NCI-H2107 (cell line): ENCODE measurements at regions not wholly inside any gene's neighbourhood (a gene's known extent, or its start where the extent isn't known, plus 50 kb on each side); places are given as distances from the start of the nearest gene placed in this dataset.

ENCODE experiments used
- DNase-seq: peaks from one replicate; lab custom pipeline; 2025; lab: John Stamatoyannopoulos, UW

GRCh38 chr6:3526962-3527650 is 70.3 kb upstream of the SLC22A23 start:
- DNase-seq: no peak

- DNase-seq: no peak
Measured at GRCh38 chr6:3525915-3526314, 69.1 kb upstream of the SLC22A23 start.

- no peak for DNase-seq
Measured at GRCh38 chr6:3524456-3524855, 67.6 kb upstream of the SLC22A23 start.

GRCh38 chr6:3523966-3524365 is 67.1 kb upstream of the SLC22A23 start:
- DNase-seq: no peak

GRCh38 chr6:3523271-3523670 is 66.4 kb upstream of the SLC22A23 start:
- no peak for DNase-seq

GRCh38 chr6:3522561-3523260 is 65.9 kb upstream of the SLC22A23 start:
- DNase-seq: no peak

GRCh38 chr6:3520281-3521230 is 63.7 kb upstream of the SLC22A23 start:
- no peak for DNase-seq

- DNase-seq: no peak
Measured at GRCh38 chr6:3518356-3519190, 61.7 kb upstream of the SLC22A23 start.

- DNase-seq: no peak
Measured at GRCh38 chr6:3517350-3517749, 60.5 kb upstream of the SLC22A23 start.

- no peak for DNase-seq
Measured at GRCh38 chr6:3516092-3516491, 59.2 kb upstream of the SLC22A23 start.

GRCh38 chr6:3515669-3516068 is 58.8 kb upstream of the SLC22A23 start:
- no peak for DNase-seq

- no peak for DNase-seq
Measured at GRCh38 chr6:3513416-3513815, 56.6 kb upstream of the SLC22A23 start.

- no peak for DNase-seq
Measured at GRCh38 chr6:3512832-3513231, 56.0 kb upstream of the SLC22A23 start.

GRCh38 chr6:3510617-3511016 is 53.8 kb upstream of the SLC22A23 start:
- no peak for DNase-seq

- DNase-seq: no peak
Measured at GRCh38 chr6:3510178-3510577, 53.3 kb upstream of the SLC22A23 start.

GRCh38 chr6:3509336-3509735 is 52.5 kb upstream of the SLC22A23 start:
- DNase-seq: no peak

GRCh38 chr6:3506751-3507383 is 50.0 kb upstream of the SLC22A23 start:
- DNase-seq: no peak
